Kidney capillary endothelial cell (primary cell): ENCODE measurements at regions not wholly inside any gene's neighbourhood (a gene's known extent, or its start where the extent isn't known, plus 50 kb on each side); places are given as distances from the start of the nearest gene placed in this dataset.
"Not testable (repeated sequence)": the region's sequence is repeated elsewhere in the genome, so short reads cannot be mapped to it uniquely, and the experiment has no call there.

ENCODE experiments used
- DNase-seq: peaks from one replicate; pipeline ENCODE4 v3.0.0-alpha.2; 2018; ENCODE audit warnings: low spot score

- no peak for DNase-seq
Measured at GRCh38 chr2:239602290-239603282, 201.8 kb upstream of the HDAC4 start.

DNA sequence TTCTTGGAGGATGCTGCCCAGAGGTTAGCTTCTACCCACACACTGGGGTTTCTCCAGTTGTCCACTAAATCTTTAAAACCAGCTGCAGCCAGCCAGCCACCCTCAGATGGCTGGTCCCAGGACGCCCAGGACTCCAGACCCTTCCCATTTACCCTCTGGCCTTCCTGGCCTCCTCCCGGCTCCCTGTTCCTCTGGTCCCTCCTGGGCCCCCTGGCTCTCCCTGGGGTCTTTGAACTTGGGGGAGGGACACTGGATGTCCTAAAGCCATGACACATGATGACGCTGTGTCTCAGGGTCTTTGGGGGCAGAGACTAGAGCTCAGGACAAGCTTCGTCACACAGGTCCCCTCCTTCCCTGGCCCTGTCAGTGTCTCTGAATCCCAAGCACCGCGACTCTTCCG lies 201.1 kb upstream of the HDAC4 start:
- DNase-seq = no peak

DNA sequence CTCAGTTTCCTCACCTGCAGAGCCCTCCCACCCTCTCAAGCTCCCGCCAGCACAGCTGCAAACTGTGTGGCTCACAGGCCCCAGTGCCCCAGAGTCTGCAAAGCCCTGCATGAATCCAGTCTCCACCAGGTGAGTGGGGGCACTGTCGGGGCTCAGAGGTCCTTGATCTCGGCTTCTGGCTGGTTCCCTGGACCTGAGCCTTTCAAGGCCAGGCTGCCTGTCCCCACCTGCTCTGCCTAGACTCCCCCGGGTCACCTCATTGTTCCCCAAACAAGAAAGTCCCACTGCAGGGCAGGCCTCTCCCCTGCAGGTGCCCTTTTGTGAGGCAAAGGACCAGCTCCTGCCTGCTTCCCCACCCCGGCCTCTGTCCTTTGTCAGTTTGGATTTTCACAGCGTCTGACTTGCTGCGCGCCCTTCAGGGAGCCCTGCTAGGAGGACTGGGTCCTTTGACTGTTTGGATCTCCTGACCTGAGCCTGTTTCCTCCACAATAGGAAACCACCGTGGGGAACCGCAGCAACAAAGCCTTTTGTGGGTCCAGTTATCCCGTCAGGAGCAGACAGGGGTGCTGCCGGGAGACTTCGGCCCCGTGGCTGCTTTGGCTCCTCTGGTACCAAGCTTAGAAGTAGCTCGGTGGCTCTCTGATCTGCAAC lies 200.5 kb upstream of the HDAC4 start:
- no peak for DNase-seq

GRCh38 chr2:239600650-239601049 lies 199.8 kb upstream of the HDAC4 start:
- DNase-seq = no peak

DNA sequence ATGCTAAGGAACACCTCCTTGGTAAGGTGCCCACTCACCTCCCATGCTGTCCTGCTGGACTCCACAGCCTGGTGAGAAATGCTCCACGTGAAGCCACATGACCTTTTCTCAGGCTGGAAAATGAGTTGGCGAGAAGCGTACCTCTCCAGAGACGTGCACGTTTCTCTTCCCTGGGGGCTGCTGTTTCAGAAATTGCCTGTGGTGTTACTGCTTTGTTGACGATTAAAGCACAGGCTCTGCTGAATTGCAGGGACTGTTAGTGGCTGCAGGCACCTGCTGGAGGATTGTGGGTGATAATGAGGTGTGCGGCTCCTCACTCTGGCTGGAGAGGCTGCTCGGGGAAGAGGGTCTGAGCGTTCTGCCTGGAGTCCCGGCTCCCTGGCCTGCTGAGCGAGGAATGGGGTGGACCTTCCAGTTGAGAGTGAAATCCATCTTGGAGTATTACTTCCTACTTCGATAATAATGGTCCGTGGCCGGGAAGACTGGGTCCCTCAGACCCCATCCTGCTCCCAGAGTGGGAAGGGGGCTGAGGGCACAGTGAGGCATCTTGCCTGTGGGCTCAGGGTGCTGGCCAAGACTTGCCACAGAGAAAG lies 199.3 kb upstream of the HDAC4 start:
- no peak for DNase-seq

DNA sequence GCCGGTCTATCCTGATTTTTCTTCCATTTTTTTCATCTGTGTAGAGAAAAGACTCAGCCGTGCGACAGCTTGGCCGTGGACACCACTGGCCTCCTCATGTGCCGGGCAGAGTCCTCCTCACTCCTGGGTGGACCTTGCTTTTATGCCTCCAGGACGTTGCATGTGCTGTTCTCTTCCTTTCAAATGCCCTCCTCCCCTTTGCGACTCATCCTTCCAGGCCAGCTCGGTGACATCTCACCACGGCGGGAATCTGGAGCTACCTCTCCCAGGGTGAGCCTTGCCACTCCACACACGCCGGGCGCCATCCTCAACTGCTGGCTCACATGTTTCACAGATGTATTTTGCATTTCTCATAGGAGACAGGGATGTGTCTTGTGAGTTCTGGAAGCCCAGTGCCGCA lies 198.5 kb upstream of the HDAC4 start:
- no peak for DNase-seq

GRCh38 chr2:239598732-239599090 lies 197.9 kb upstream of the HDAC4 start:
- no peak for DNase-seq

DNA sequence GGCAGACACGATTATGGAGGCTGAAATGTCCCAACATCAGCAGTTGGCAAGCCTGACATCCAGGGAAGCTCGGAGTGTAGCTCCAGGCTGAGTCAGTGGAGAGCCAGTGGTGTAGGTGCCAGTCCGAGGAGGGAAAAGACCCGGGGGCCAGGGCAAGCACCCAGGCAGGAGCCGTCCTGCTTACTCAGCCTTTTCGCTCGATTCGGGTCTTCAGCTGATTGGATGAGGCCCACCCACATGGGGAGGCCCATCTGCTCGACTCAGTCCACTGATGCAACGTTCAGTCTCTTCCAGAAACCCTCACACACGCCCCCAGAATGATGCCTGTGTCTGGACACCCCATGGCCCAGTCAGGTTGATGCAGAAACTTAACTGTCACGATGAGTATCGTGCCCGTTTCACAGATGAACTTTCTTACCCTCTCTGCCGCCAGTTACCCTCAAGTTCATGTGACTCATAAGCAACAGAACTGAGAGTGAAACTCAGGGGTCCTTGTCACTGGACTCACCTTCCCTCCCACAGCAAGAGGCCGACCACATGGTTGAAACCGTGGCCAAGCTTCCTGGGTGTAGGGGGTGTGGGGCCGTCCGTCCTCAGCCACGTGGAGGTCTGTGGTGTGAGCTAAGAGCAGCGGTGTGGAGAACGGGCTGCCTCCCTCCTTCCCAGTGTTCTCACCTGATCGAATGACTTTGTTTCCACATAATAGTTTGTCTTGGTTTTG lies 197.4 kb upstream of the HDAC4 start:
- DNase-seq = no peak

GRCh38 chr2:239597216-239597615 lies 196.4 kb upstream of the HDAC4 start:
- DNase-seq = no peak

- DNase-seq = no peak
Measured at GRCh38 chr2:239596792-239597191, 196.0 kb upstream of the HDAC4 start.

GRCh38 chr2:239596253-239596652 lies 195.4 kb upstream of the HDAC4 start:
- DNase-seq = no peak

DNA sequence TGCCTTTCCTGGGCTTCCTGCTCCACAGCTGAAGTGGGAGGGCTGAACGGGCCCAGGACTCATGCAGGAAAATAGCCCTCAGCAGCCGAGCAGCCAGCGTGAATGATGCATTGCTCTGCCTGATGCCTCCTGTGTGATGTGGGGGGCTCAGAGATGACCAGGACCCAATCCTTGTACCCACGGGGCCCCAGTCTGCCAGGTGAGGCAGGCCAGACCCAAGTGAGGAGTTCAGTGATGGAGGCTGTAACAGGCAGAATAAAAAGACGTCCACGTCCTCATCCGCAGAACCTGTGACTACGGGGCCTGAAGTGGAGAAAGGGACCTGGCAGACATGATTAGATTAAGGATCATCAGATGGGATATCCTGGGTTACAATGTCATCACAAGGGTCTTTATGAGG lies 194.9 kb upstream of the HDAC4 start:
- no peak for DNase-seq

DNA sequence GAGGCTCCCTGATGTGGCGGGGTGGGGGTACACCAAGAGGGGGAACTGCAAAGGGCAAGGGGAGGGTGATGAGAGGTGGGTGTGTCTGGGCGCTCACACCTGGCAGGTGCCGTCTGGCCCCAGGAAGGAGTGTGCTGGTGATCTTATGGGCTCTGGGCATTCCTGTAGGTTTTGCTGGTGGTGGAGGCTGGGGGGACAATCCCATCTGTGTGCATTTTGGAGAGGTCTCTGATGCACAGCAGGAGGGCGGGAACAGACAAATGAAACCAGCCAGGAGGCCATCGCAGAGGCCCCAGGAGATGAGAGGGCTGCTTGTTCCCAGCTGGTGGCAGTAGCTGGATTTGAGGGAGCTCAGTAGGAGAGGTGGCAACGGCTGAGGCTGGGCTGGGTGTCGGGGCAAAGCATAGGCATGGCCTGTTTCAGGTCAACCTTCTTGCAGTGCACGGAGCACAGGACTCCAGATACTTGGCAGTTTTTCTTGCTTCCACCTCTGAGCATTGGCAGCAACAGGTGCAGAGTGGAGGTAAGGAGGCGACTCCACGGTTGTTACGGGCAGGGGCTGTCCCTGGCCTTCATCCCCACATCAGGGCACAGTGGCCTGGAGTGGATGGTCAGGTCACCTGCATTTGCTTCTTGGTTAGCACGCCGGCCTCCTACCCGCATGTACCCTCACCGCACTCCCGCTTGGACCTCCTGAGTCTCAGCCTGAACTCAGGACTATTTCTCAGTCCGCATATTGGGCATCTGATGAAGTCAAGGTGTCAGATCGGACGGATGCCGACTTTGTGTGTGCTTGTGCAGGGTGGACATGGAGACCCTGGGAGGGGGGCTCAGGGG lies 194.2 kb upstream of the HDAC4 start:
- DNase-seq = no peak

- DNase-seq = no peak
Measured at GRCh38 chr2:239594019-239594771, 193.4 kb upstream of the HDAC4 start.

DNA sequence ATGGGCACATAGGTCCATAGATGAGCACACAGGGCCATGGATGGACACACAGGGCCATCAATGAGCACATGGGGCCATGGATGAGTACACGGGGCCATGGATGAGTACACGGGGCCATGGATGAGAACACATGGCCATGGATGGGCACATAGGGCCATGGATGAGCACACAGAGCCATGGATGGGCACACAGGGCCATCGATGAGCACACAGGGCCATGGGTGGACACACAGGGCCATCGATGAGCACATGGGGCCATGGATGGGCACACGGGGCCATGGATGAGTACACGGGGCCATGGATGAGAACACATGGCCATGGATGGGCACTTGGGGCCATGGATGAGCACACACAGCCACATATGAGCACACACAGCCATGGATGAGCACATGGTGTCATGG lies 192.6 kb upstream of the HDAC4 start:
- no peak for DNase-seq

DNA sequence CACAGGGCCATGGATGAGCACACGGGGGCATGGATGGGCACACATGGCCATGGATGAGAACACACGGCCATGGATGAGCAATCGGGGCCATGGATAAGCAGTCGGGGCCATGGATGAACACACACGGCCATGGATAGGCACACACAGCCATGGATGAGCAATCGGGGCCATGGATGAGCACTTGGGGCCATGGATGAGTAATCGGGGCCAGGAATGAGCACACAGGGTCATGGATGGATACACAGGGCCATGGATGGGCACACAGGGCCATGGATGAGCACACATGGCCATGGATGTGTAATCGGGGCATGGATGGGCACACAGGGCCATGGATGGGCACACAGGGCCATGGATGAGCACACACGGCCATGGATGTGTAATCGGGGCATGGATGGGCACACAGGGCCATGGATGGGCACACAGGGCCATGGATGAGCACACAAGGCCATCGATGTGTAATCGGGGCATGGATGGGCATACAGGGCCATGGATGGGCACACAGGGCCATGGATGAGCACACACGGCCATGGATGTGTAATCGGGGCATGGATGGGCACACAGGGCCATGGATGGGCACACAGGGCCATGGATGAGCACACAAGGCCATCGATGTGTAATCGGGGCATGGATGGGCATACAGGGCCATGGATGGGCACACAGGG lies 191.9 kb upstream of the HDAC4 start:
- DNase-seq = not testable (repeated sequence)

GRCh38 chr2:239590995-239591915 lies 190.4 kb upstream of the HDAC4 start:
- no peak for DNase-seq

GRCh38 chr2:239590276-239590675 lies 189.5 kb upstream of the HDAC4 start:
- no peak for DNase-seq

GRCh38 chr2:239589833-239590232 lies 189.0 kb upstream of the HDAC4 start:
- no peak for DNase-seq
